IPS-20b (cell line): ENCODE measurements at regions not wholly inside any gene's neighbourhood (a gene's known extent, or its start where the extent isn't known, plus 50 kb on each side); places are given as distances from the start of the nearest gene placed in this dataset.
"Not testable (repeated sequence)": the region's sequence is repeated elsewhere in the genome, so short reads cannot be mapped to it uniquely, and the experiment has no call there.

ENCODE experiments used
- H3K27ac ChIP-seq: one replicate; pipeline ENCODE4 v1.5.1; 2013; ENCODE audit warnings: low read length
- H3K27me3 ChIP-seq: 2 replicates; pipeline ENCODE4 v1.6.1; 2013; ENCODE audit warnings: mild to moderate bottlenecking, low read length, inconsistent platforms; ENCODE audit not compliant: insufficient read depth
- H3K36me3 ChIP-seq: 2 replicates; pipeline ENCODE4 v1.6.1; 2013; ENCODE audit warnings: low read depth, mild to moderate bottlenecking, inconsistent platforms, low read length, moderate library complexity; ENCODE audit not compliant: insufficient read depth
- H3K4me1 ChIP-seq: 2 replicates; pipeline ENCODE4 v1.6.1; 2013; ENCODE audit warnings: mild to moderate bottlenecking, control low read depth, inconsistent platforms, low read length, moderate library complexity; ENCODE audit not compliant: insufficient read depth
- H3K4me3 ChIP-seq: 2 replicates; pipeline ENCODE4 v1.5.1; 2013; ENCODE audit warnings: mild to moderate bottlenecking, low read length, inconsistent platforms
- H3K9ac ChIP-seq: 2 replicates; pipeline ENCODE4 v1.6.1; 2013; ENCODE audit warnings: low read depth, mild to moderate bottlenecking, inconsistent platforms, low read length, moderate library complexity
- H3K9me3 ChIP-seq: 2 replicates; pipeline ENCODE4 v1.6.1; 2013; ENCODE audit warnings: mild to moderate bottlenecking, low read depth, low read length, inconsistent platforms; ENCODE audit not compliant: insufficient read depth

DNA sequence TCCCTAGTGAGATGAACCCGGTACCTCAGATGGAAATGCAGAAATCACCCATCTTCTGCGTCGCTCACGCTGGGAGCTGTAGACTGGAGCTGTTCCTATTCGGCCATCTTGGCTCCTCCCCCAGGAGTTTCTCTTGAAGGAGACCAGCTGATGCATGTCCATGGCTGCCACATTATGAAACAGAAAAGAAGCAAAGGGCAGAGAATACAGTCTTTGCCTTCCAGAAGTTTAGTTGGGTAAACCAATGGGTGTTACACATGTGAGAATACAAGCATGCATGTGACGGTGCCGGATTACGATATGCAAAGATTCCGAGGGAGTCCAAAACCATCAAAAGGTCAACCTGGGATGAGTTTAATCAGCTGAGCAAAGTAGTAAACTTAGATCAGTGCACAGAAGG, 151.6 kb downstream of the SEM1 start:
- no peak overlapping the region for H3K27ac ChIP-seq
- no peaks in the 10 kb centered on the region for H3K4me1 ChIP-seq
- no peaks in the 10 kb centered on the region for H3K27me3 ChIP-seq
- peaks cover 5% of the 10 kb centered on the region; the same call in 1 of the 2 replicates for H3K9me3 ChIP-seq
- H3K4me3 ChIP-seq: no peak overlapping the region
- H3K9ac ChIP-seq: no peak overlapping the region
- no peaks in the 10 kb centered on the region for H3K36me3 ChIP-seq

DNA sequence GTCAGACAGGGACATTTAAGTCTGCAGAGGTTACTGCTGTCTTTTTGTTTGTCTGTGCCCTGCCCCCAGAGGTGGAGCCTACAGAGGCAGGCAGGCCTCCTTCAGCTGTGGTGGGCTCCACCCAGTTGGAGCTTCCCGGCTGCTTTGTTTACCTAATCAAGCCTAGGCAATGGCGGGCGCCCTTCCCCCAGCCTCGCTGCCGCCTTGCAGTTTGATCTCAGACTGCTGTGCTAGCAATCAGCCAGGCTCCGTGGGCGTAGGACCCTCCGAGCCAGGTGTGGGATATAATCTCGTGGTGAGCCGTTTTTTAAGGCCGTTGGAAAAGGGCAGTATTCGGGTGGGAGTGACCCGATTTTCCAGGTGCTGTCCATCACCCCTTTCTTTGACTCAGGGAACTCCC, 152.0 kb downstream of the SEM1 start:
- H3K27me3 ChIP-seq, H3K4me1 ChIP-seq, H3K9me3 ChIP-seq, H3K27ac ChIP-seq, H3K36me3 ChIP-seq, H3K4me3 ChIP-seq, H3K9ac ChIP-seq: not testable (repeated sequence)

DNA sequence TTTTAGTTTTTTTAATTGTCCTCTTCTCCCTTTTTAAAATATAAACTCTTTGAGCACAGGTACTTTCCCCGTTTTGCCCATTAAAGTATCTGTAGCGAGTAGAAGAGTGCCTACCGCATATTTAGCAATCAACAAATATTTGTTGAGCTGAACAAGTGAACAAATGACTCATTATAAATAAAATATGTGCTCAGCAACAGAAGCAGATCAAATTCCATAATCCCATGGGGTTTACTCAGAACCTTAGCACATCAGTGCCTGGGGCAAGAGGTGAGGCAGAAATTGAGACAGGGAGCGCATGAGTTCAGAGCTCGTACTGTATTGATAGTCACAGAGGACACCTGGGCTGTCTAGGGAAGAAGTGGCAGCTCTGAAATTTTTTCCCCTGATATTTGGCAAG, 161.0 kb downstream of the SEM1 start:
- H3K4me3 ChIP-seq: no peak overlapping the region
- no peak overlapping the region for H3K27ac ChIP-seq
- H3K27me3 ChIP-seq: no peaks in the 10 kb centered on the region
- no peaks in the 10 kb centered on the region for H3K4me1 ChIP-seq
- H3K9ac ChIP-seq: no peak overlapping the region
- H3K36me3 ChIP-seq: no peaks in the 10 kb centered on the region
- H3K9me3 ChIP-seq: no peaks in the 10 kb centered on the region

DNA sequence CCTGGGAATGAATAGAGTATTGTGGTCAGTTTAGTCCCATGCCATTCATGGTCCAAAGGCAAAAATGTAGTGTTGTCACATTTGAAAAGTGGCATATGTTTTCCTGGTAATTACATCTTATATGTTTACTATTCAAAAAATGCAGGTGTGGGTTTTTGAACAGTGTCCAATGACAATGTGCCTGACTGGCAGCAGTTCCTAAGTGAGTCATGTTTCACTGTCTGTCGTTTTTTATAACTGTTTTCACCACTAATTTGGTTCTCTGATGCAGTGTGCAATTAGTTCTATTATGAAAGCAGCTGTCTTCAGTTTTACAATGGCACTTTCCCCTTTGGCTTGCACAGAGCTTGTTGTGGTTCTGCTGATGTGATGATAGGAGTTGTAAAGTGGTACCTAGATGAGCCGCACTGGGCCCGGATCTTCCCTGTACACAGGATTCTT, 162.3 kb downstream of the SEM1 start:
- Histone ChIP-seq H3K9ac (no peak overlapping the region), H3K27ac (no peak overlapping the region), H3K4me1 (no peaks in the 10 kb centered on the region), H3K36me3 (no peaks in the 10 kb centered on the region), H3K4me3 (no peak overlapping the region), H3K9me3 (no peaks in the 10 kb centered on the region), H3K27me3 (no peaks in the 10 kb centered on the region)

DNA sequence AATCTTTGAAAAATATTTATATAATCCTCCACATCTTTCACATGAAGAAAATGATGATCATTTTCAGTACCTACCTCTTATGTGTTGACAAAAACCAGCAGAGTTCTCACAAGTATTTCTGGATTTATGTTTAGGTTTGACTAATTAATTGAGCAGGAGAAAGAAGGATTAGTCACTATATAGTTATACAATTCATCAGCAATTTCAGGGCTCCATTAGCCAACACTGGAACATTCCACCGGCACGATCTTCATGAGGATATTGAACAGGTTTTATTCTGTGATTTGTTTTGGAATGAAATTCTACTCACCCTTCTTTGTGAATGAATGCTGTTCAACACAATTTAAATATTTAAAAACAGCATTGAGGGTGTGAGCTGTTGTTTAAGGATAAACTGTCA, 163.2 kb downstream of the SEM1 start:
- Histone ChIP-seq H3K27ac (no peak overlapping the region), H3K9ac (no peak overlapping the region), H3K27me3 (no peaks in the 10 kb centered on the region), H3K4me3 (no peak overlapping the region), H3K9me3 (no peaks in the 10 kb centered on the region), H3K36me3 (no peaks in the 10 kb centered on the region), H3K4me1 (no peaks in the 10 kb centered on the region)

DNA sequence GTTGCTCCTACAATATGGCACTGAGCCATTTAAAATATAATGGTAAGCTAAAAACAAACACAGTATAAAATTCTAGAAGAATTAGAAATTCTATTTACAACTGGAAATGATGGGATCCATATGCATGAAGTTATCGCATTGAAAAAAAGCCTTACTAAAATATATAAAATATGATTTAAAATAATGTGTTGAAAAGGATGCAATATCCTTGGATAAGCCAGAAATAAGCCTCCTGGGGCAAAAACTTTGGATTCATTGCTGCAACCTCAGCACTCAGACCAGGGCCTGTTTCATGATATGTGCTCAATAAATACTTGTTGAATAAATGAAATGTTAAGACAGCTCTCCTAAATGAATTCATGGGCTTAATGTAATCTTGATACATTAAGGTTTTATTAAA, 170.2 kb downstream of the SEM1 start:
- H3K9ac ChIP-seq: no peak overlapping the region
- no peaks in the 10 kb centered on the region for H3K4me1 ChIP-seq
- H3K4me3 ChIP-seq: no peak overlapping the region
- H3K27me3 ChIP-seq: no peaks in the 10 kb centered on the region
- no peaks in the 10 kb centered on the region for H3K36me3 ChIP-seq
- H3K27ac ChIP-seq: no peak overlapping the region
- H3K9me3 ChIP-seq: no peaks in the 10 kb centered on the region

DNA sequence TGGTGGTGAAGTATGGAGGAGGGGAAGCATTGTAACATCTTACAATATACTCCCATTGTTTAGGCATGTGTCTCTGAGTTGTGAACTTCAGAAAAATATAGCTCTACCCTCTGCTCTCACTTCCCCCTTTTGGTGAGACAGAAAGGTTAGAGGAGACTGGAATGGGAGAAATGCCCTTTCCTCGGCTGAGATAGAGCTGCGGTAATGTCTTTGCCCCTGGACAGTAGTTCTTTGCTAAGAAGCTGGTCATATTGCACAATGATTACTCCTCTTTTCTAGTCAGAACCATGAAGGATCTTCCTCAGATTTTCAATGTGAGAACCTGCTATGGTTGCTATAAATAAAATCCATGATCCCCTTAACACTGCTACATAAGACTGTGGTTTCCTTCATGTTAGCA, 171.0 kb downstream of the SEM1 start:
- H3K27ac ChIP-seq: no peak overlapping the region
- no peaks in the 10 kb centered on the region for H3K9me3 ChIP-seq
- no peak overlapping the region for H3K9ac ChIP-seq
- no peaks in the 10 kb centered on the region for H3K36me3 ChIP-seq
- H3K27me3 ChIP-seq: no peaks in the 10 kb centered on the region
- no peaks in the 10 kb centered on the region for H3K4me1 ChIP-seq
- H3K4me3 ChIP-seq: no peak overlapping the region

DNA sequence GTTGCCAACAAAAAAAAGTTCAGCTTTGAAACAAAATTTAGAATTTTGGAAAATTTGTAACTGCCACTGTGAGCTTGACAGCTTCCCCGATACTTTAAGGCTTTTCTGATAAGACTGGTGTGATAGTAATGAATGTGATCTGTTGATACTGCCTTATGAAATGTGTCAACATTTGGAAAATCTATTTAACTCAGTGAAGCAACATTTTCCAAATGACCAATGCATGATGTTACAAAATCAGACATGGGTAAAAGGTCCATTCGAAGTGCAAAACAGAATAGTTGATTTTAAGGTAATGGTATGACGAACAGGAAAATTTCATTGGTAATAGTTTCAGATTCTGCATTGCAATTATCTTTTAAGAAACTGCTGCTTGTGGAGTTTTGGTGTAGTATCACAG, 175.4 kb downstream of the SEM1 start:
- Histone ChIP-seq H3K4me3 (no peak overlapping the region), H3K4me1 (no peaks in the 10 kb centered on the region), H3K36me3 (no peaks in the 10 kb centered on the region), H3K9me3 (no peaks in the 10 kb centered on the region), H3K27me3 (no peaks in the 10 kb centered on the region), H3K27ac (no peak overlapping the region), H3K9ac (no peak overlapping the region)

DNA sequence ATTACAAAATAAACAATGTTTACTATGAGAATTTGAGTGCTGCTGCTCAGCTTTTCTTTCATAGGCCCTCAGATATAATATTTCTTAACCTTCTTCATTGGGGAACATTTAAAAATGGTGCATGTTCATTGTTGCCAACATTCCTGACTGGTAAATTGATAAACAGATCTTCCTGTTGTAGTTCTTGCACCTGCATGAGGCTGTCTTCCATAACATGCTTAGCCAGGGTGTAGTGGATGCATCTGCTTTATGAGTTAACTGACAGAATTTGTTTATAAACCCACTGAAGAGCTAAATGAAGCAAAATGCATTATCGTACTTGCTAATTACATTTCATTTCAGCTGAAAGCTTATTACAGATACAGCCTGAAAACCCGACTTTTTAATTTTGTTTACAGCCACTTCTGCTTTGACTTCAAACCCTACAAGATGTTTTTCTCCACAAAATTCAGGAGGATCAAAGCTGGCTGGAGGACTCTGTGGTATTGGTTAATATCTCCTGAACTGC, 177.2 kb downstream of the SEM1 start:
- Histone ChIP-seq H3K9ac (no peak overlapping the region), H3K9me3 (no peaks in the 10 kb centered on the region), H3K36me3 (no peaks in the 10 kb centered on the region), H3K27ac (no peak overlapping the region), H3K27me3 (no peaks in the 10 kb centered on the region), H3K4me3 (no peak overlapping the region), H3K4me1 (no peaks in the 10 kb centered on the region)

DNA sequence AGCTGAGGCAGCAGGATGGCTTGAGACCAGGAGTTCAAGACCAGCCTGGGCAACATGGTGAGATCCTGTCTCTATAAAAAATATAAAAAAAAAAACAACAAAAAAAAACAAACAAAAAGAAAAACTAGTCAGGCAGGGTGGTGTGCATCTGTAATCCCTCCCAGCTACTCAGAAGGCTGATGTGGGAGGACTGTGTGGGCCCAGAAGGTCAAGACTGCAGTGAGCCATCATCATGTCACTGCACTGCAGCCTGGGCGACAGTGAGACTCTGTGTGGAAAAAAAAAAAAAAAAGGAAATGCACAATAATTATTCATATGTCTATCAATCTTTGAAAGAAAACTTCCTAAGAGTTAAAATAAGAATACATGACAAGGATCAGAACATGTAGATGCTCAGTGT, 178.3 kb downstream of the SEM1 start:
- Histone ChIP-seq H3K27ac (no peak overlapping the region), H3K27me3 (no peaks in the 10 kb centered on the region), H3K4me3 (no peak overlapping the region)

DNA sequence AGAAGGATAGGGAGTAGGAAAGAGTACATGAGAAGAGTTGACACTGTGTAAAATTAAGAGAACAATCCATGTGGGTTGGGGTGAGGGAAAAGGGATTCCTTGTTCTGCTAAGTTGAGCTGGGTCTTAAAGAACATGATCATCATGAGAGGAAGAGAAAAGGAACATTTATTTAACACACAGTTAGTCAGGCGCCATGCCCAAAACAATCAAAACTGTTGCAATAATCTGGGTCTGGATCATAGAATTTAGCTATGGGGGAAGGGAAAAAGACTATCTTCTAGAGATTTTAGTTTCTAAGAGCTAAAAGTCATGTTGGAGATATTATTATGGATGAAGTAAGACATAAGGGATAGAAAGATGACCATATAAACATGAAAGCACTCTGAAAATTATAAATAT, 178.9 kb downstream of the SEM1 start:
- H3K27ac ChIP-seq: no peak overlapping the region
- H3K4me1 ChIP-seq: no peaks in the 10 kb centered on the region
- H3K36me3 ChIP-seq: no peaks in the 10 kb centered on the region
- no peak overlapping the region for H3K4me3 ChIP-seq
- H3K9ac ChIP-seq: no peak overlapping the region
- H3K9me3 ChIP-seq: no peaks in the 10 kb centered on the region
- no peaks in the 10 kb centered on the region for H3K27me3 ChIP-seq

More for the DNA sequence above, 178.3 kb downstream of the SEM1 start:
- Histone ChIP-seq H3K4me1 (no peaks in the 10 kb centered on the region), H3K9ac (no peak overlapping the region), H3K36me3 (no peaks in the 10 kb centered on the region), H3K9me3 (no peaks in the 10 kb centered on the region)

DNA sequence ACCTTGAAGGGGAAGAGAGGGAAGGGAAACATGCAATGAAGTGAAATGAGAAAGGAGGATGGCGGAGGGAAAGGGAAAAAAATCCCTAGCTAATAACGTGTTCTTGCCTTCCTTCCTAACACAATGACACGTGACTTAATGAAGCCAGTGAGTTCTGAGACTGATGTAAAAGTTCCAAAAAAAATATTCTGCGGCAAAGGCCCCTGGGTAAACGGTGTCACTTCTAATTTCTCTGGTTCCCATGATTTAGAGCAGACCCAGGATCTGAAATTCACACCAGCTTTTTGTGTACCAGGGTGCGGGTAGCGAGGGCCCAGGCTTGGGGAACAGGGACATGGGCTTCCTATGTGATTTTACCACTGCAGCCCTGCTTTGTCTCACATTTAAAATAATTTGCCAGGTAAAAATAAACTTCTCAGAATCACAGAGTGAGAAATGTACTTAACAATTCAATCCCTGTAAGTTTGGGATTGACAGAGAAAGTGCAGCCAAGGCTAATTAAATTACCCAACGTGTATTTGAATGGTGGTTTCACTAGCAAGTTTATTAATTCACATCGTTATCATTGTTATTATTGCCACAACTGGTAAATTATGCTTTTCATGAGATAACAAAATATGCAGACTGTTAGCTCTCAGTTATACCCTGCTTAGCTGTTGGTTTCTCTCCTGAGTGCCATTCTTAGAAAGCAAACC, 182.4 kb downstream of the SEM1 start:
- no peak overlapping the region for H3K4me3 ChIP-seq
- no peaks in the 10 kb centered on the region for H3K9me3 ChIP-seq
- no peaks in the 10 kb centered on the region for H3K36me3 ChIP-seq
- H3K4me1 ChIP-seq: no peaks in the 10 kb centered on the region
- no peaks in the 10 kb centered on the region for H3K27me3 ChIP-seq
- H3K27ac ChIP-seq: no peak overlapping the region
- no peak overlapping the region for H3K9ac ChIP-seq
